ENCODE measurements at regions not wholly inside any gene's neighbourhood (a gene's known extent, or its start where the extent isn't known, plus 50 kb on each side); places are given as distances from the start of the nearest gene placed in this dataset.

DNA sequence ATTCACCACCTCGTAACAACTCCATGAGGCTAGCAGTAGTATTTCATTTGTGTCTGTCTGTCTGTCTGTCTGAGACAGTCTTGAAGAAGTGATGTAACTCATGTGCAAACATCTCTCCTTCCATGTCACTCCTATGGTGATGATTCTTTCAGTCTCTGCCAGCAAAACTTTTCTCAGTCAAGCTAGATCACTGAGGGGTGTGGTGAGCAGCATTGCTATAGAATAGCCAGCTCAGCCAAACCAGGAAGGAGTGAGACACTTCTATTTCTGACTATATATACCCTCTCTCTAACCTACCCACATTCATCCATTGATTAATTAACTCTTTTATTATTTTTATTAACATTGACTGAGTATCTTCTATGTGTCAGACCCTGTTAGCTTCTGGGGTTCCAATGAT, 1095.1 kb upstream of the GYPC start:
- TF ChIP-seq, protein P1, sequence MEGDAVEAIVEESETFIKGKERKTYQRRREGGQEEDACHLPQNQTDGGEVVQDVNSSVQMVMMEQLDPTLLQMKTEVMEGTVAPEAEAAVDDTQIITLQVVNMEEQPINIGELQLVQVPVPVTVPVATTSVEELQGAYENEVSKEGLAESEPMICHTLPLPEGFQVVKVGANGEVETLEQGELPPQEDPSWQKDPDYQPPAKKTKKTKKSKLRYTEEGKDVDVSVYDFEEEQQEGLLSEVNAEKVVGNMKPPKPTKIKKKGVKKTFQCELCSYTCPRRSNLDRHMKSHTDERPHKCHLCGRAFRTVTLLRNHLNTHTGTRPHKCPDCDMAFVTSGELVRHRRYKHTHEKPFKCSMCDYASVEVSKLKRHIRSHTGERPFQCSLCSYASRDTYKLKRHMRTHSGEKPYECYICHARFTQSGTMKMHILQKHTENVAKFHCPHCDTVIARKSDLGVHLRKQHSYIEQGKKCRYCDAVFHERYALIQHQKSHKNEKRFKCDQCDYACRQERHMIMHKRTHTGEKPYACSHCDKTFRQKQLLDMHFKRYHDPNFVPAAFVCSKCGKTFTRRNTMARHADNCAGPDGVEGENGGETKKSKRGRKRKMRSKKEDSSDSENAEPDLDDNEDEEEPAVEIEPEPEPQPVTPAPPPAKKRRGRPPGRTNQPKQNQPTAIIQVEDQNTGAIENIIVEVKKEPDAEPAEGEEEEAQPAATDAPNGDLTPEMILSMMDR (IDR thresholded peaks at IDR 0.05; ENCODE audit: borderline replicate concordance, insufficient read depth, low read depth, low read length), result no peak
- no peak overlapping the region for H3K4me3 ChIP-seq (ENCODE audit: low read depth, low read length)

DNA sequence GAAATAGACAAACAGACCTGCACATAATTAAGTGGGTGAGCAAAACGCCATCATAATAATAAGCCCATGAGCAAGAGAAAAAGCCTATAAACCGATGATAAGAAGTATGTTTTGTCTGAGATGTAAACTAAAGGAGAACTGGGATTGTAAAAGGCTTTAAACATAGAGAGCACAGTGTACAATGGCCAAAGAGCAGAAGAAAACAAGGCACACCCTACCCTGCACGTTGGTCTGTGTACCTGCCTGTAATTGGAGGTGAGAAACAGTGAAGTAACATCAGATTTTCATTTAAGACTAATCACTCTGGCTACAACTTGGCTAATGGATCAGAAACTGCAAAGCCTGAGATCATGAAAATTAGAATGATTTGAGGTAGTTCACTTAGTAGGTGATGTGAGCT, 1094.7 kb upstream of the GYPC start:
- TF ChIP-seq, protein P1 (IDR thresholded peaks at IDR 0.05; ENCODE audit: borderline replicate concordance, insufficient read depth, low read depth, low read length), result no peak
- no peak overlapping the region for H3K4me3 ChIP-seq (ENCODE audit: low read depth, low read length)

DNA sequence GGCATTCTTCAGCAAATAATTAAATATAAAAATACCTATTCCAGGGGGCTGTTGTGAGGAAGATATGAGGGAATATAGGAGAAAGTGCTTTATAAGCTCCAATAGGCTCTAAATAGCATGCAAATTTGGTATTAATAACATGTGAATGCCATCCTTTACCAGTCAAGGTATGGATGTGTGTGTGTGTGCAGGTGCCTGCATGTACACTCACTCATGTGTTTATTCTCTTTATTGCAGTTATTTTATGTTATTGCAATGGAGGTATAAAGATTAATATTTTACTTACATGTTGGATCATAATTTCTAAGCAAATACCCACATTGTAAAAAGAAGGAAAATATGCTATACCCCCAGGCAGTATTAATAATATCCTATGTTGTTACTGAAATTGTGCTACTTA, 1093.0 kb upstream of the GYPC start:
- TF ChIP-seq, protein P1 (IDR thresholded peaks at IDR 0.05; ENCODE audit: borderline replicate concordance, insufficient read depth, low read depth, low read length), result no peak

DNA sequence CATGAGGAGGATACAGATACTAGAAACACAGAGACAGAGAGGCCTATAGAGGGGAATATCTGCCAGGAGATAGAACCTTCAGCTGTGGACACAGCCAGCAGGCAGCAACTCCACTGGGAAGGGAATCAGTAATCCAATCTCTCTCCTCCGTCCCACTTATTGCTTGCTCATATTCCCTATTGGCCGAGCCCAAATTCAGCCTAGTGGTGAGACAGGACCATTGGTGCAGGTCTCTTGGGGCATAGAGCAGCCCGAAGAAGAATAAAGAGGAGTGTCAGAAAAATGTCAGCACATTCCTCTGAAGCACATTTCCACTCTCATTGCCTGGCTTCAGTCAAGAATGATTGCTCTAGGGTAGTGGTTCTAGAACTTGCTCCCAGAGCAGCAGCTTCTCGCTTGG, 1091.5 kb upstream of the GYPC start:
- no peak overlapping the region for H3K4me3 ChIP-seq (ENCODE audit: low read depth, low read length)
- TF ChIP-seq, protein P1 (IDR thresholded peaks at IDR 0.05; ENCODE audit: borderline replicate concordance, insufficient read depth, low read depth, low read length), result no peak

More for the DNA sequence above, 1093.0 kb upstream of the GYPC start:
- no peak overlapping the region for H3K4me3 ChIP-seq (ENCODE audit: low read depth, low read length)

DNA sequence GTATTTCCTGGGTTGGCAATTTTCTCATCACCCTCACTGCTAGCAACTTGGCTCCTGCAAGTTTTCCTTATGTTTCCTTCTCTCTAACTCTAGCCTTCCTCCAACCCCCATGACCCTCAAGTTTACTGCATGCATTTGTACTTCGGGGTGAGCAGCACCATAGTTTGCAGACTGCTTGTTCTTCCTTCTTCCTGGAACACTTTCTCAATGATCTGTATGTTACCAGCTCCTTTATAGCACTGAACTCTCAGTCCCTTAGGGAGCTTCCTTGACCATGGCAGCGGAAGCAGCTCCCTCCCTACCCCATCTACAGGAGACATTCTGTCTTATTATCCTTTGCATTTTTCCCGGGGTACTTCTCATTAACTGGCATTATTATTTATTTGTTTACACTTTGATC, 1089.5 kb upstream of the GYPC start:
- TF ChIP-seq, protein P1 (IDR thresholded peaks at IDR 0.05; ENCODE audit: borderline replicate concordance, insufficient read depth, low read depth, low read length), result no peak
- H3K4me3 ChIP-seq (ENCODE audit: low read depth, low read length), result no peak overlapping the region

DNA sequence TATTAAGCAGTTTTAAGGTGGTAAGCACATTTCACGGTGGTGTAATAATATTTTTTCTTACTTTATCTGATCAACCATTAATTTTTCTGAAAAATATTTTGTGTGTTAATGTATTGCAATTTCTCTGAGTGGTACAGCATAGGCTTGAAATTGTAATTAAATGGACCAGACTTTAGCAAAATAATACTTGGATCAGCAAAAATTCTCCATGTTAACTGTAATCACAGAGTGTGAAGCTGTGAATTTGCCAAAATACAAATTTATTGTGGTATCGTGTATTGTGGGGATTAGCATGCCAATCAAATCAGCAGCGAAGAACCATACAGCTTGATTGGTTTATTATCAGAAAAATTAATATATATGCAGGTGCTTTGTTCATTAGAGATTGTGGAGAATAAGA, 1088.9 kb upstream of the GYPC start:
- TF ChIP-seq, protein P1 (IDR thresholded peaks at IDR 0.05; ENCODE audit: borderline replicate concordance, insufficient read depth, low read depth, low read length), result no peak
- H3K4me3 ChIP-seq (ENCODE audit: low read depth, low read length), result no peak overlapping the region

DNA sequence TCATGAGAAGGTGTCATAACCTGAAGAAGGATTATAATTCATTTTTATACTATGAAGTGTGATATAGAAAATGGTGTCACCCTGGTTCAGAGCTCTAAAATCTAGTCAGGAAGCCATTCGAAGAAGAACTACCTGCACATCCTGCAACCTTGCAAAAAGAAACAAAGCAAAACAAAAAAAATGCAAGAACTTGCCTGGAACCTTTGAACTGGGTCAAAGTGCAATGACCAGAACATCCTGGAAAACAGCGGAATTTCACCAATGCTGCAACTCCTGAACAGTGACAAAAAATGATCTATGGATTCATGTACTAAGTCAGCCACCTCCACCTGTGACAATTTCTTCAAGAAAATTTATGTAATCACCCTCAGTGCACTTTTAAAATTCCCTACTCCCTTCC, 1083.3 kb upstream of the GYPC start:
- TF ChIP-seq, protein P1 (IDR thresholded peaks at IDR 0.05; ENCODE audit: borderline replicate concordance, insufficient read depth, low read depth, low read length), result no peak
- no peak overlapping the region for H3K4me3 ChIP-seq (ENCODE audit: low read depth, low read length)
